Left colon (tissue), 2 donors: ENCODE measurements at regions not wholly inside any gene's neighbourhood (a gene's known extent, or its start where the extent isn't known, plus 50 kb on each side); places are given as distances from the start of the nearest gene placed in this dataset.
"Not testable (repeated sequence)": the region's sequence is repeated elsewhere in the genome, so short reads cannot be mapped to it uniquely, and the experiment has no call there.

ENCODE experiments used
- ATAC-seq: fragments of 200-7000 bp; cut with Tn5 transposase; one replicate; pipeline ENCODE4 v1.9.1; 2020; ENCODE audit warnings: mild to moderate bottlenecking, moderate library complexity
- DNase-seq, 2 donors: peaks; one replicate each; pipeline ENCODE4 v3.0.0-alpha.2; 2020
- intact Hi-C, 2 donors: fragments of 100-400 bp; cut with DNase I in 1 of 2; cut with micrococcal nuclease in 1 of 2; formaldehyde crosslinking; loops; one replicate each; pipeline versions ENCODE4 v1.11.2 to v1.14.0; 2022; cut with DNase I, micrococcal nuclease
- donor health status: DM: no; HTN: no; CAD: no.
- donor health status: DM: yes; HTN: yes; CAD: no.

DNA sequence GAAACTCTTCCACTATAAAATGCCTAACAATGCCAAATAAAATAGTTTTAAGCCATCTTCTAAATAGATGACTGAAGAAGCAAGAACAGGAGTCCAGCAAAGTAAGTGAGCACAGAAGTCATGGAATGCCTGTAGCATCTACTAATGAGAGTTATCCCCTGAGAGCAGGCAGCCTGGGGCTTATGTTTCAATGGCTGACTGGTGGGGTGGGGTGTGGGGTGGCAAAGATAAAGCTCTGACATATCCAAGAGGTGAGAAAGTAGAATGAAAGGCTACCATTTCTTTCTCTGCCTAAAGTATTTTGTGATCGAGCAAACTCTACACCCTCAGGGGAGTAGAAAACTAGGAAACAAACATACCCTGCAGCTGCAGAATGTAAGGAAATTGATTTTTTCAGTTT, 348.8 kb downstream of the TFAP2B start:
- ATAC-seq (no peak), DNase-seq (no peak)
- intact Hi-C loops = no loop called here

DNA sequence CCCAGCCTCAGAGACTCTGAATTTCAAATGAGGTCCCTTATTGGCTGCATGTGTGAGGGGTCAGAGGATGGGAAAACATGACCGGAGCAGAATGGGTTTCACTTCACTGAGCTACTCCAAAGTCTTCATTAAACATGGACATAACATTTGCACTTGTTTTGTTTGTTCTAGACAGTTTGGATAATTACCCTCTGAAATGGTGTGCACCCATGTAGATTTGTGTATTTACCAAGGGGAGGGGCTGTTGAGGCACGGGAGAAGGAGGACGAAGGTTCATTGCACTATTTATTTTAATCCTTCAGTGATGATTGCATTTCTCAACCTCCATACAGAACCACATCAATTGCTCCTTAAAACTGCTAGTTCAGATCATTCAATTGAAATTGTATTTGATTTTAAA, 364.2 kb downstream of the TFAP2B start:
- no peak for ATAC-seq
- intact Hi-C loops = no loop called here
- no peak for DNase-seq

DNA sequence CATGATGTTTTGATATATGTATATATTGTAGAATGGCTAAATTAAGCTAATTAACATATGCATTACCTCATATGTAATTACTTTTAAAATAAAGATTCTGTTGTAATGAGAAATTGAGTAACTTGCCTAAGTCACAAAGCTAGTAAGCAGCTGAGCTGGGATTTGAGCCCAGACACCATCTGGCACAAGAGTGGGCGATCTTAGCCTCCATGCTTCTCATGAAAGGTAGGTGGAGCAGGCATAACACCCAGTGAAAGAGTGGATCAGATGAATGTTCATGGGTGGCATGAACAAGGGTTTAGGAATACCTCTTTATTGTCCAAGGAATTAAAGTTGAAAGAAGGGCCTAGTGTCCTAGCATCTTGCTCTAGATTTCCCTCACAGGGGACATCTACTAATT, 365.4 kb downstream of the TFAP2B start:
- intact Hi-C loops = no loop called here
- DNase-seq (no peak), ATAC-seq (no peak)

DNA sequence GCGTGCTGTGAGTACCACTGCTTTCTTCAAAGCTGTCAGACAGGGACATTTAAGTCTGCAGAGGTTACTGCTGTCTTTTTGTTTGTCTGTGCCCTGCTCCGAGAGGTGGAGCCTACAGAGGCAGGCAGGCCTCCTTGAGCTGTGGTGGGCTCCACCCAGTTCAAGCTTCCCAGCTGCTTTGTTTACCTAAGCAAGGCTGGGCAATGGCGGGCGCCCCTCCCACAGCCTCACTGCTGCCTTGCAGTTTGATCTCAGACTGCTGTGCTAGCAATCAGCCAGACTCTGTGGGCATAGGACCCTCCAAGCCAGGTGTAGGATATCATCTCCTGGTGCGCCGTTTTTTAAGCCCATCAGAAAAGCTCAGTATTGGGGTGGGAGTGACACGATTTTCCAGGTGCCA, 374.5 kb downstream of the TFAP2B start:
- intact Hi-C loops, ATAC-seq: not testable (repeated sequence)
- peak; percentile 24 to 44 for DNase-seq

DNA sequence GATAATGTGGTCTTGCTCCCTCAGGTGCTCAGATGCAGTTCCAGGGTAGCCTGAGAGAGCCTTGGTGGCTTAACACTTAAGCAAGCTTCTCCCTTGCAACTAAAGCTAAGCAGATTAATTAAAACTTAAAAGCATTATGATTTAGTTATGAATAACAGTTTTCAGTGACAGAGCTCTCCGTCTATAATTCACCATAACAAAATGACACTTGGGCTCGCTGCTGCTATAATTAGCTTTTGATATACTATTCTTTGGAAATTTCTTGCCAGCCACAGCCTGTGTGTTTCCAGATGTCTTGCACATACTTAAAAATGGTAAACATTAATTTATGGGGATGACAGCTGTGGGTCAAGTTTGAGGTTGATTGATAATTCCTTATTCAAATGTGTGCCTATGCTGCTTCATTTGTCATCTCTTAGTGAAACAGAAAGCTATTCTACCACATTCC, 380.5 kb downstream of the TFAP2B start:
- ATAC-seq (no peak), DNase-seq (no peak)
- intact Hi-C loops = no loop called here

DNA sequence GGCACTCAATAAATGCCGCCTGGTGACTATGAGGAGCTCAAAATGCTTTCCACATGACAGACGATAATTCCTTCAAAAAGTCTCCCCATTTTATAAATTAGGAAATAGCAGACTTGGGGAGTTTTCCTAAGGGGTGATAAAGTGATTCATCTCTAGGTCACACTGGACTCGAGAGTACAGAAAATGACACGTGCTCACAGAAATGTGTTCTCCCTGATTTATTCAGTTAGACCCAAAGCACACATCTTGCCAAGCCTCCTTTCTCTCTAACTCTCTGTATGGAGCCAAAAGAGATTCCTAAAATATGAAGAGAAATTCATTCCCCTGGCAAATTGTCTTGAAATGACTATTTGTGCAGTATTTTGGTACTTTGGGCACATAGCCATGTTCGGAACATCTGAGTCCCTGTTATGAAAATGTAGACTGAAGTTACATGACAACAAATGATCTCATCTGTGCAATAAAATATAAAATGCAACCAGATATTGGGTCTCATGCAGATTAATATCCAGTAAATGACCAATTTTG, 381.1 kb downstream of the TFAP2B start:
- ATAC-seq = no peak
- intact Hi-C loops = no loop called here
- no peak for DNase-seq

DNA sequence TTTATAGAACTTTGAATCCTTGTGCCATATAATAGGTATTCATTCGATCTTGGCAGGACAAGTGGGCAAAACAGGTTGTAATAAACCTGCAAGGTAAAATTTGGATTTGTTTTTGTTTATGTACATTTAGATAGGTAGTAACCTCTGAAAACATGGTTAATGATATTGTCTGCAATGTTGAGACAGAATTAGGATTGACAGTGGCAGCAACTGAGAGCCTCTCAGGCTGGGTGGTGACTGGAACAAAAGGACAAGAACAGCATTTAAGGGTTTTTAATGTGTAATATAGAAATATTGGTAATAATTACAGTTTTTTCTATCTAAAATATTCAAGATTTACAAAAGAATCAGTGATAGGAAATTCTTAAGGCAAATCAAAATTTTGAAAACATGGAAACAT, 382.0 kb downstream of the TFAP2B start:
- no peak for ATAC-seq
- DNase-seq = no peak
- intact Hi-C loops = no loop called here

DNA sequence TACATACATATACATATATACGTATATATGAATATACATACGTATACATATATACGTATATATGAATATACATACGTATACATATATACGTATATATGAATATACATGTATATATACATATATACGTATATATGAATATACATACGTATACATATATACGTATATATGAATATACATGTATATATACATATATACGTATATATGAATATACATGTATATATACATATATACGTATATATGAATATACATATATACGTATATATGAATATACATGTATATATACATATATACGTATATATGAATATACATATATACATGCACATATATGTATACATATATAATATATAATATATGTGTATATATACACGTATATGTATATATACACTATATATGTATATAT, 384.0 kb downstream of the TFAP2B start:
- intact Hi-C loops = not testable (repeated sequence)

DNA sequence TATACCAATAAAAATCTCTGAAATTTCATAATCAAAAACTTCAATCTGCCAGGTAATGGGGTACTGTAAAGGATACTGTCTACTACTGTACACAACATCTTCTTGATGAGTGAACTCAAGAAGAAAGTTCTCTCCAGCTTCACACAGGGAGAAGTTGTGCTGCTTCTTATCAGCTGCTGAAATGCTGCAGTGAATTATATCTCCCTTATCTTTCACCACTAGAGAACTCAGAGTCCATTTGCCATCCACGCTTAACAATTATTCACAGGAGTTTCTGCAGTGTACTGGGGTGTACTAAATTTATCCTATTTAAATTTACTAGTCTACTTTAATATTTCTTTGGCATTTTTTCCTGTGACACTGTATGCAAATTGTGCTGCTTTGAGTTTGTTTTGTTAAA, 384.8 kb downstream of the TFAP2B start:
- ATAC-seq (no peak), DNase-seq (no peak)
- intact Hi-C loops = no loop called here

More for the DNA sequence above, 384.0 kb downstream of the TFAP2B start:
- DNase-seq, ATAC-seq: not testable (repeated sequence)

DNA sequence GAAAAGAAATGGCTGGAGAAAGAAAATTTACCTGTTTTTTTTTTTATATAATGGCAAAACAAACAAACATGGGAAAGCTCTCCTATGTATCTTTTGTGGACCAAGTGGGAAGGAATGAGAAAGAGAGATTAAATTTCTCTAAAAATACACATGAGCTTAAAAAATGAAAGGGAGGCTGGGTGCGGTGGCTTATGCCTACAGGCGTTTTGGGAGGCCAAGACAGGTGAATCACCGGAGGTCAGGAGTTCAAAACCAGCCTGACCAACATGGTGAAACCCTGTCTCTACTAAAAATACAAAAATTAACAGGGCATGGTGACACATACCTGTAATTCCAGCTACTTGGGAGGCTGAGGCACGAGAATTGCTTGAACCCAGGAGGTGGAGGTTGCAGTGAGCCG, 388.0 kb downstream of the TFAP2B start:
- intact Hi-C loops, ATAC-seq, DNase-seq: not testable (repeated sequence)

DNA sequence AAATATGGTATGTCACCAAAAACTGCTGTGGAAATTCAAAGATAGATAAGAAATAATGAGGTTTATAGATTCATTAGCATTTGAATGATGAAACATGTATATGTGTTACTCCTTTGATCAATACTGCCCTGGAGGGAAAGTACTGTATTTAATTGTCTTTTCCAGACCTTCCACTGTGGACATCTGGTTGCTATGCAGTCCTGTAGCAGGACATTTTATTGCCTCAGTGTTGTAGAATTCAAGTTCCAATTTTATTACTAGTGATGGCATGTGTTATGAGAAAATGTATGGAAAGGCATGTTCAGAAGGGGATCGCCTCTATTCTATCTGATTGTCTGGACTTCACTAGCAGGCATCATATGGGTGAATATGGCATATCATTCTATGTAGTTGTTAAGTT, 391.0 kb downstream of the TFAP2B start:
- intact Hi-C loops = no loop called here
- DNase-seq (no peak), ATAC-seq (no peak)

DNA sequence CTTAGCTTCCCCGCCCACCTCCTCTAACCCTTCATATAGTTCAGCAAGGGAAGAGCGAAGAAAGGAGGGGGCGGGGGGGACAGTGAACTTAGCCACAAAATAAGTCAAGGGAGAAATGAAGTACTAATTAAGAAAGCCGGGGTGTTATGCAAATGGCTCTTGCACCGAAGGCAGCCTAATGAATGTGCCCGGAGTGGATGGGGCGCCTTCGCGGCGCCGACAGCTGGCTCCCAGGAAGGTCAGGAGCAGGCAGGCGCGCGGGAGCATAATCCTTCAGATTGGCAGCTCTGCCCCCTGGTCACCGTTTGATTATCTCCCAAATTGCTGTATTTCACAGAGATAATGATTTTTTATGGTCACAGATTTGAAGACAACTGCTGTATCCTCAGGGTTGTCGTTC, 395.1 kb downstream of the TFAP2B start:
- DNase-seq (no peak), ATAC-seq (no peak)
- intact Hi-C loops = no loop called here

DNA sequence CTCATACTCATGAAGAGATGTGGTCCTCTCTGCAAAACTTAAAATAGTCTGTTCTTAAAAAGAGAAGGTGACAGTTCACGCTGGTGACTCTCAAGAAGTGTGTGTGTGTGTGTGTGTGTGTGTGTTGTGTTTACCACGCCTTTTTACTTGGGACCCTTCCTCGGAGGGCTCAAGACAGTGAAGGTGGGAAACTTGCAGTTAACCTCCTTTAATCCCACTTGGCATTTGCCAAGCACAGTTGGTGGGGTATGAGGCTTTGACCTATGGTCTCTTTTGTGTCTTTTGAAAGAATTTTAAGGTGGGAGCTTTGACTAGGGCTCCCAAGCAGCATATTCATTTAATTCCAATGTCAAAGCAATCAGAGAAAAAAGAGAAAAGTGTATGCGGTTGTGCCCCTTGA, 395.8 kb downstream of the TFAP2B start:
- ATAC-seq (no peak), DNase-seq (no peak)
- intact Hi-C loops = no loop called here

DNA sequence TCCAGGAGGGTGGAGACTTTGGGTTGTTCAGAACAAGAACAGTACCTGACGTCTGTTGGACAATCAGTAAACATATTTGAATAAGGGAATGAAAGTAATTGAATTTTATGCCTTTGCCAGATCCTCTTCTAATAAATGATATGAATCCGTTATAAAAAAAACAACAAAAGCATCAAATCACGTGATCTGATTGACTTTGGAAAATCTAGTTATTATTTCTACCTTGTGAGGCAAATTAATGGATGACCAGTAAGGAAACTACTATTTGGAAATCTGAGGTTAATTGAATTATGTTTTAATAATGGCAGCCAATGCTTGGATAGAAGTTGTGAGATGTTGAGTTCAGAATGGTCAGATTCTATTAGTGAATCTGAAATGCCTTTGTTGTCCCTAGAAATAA, 399.5 kb downstream of the TFAP2B start:
- DNase-seq (no peak), ATAC-seq (no peak)
- intact Hi-C loops = no loop called here

DNA sequence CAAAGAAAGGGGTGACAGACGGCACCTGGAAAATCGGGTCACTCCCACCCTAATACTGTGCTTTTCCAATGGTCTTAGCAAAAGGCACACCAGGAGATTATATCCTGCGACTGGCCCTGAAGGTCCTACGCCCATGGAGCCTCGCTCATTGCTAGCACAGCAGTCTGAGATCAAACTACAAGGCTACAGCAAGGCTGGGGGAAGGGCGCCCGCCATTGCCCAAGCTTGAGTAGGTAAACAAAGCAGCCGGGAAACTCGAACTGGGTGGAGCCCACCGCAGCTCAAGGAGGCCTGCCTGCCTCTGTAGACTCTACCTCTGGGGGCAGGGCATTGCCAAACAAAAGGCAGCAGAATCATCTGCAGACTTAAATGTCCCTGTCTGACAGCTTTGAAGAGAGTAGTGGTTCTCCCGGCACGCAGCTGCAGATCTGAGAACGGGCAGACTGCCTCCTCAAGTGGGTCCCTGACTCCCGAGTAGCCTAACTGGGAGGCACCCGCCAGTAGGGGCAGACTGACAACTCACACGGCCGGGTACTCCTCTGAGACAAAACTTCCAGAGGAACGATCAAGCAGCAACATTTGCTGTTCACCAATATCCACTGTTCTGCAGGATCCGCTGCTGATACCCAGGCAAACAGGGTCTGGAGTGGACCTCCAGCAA, 406.0 kb downstream of the TFAP2B start:
- ATAC-seq, intact Hi-C loops: not testable (repeated sequence)

DNA sequence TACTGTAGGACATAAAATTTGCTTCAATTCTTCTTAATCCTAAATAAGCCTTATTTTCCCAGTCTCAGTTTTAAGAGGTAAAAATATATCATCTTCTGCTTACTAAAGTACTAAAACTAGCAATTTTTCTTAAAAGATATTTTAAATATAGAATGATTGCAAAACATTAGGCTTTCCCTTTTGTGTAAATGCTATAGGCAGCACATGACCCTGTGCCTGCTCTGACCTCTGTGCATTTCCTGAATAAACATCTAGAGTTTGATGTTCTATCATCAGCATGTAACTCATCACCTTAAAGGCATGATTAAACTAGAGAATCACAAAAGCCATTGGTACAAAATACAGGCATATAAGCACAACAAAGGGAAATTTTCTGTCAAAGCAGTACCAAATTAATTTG, 422.7 kb downstream of the TFAP2B start:
- ATAC-seq (no peak), DNase-seq (no peak)
- intact Hi-C loops = no loop called here

More for the DNA sequence above, 406.0 kb downstream of the TFAP2B start:
- not testable (repeated sequence) for DNase-seq

DNA sequence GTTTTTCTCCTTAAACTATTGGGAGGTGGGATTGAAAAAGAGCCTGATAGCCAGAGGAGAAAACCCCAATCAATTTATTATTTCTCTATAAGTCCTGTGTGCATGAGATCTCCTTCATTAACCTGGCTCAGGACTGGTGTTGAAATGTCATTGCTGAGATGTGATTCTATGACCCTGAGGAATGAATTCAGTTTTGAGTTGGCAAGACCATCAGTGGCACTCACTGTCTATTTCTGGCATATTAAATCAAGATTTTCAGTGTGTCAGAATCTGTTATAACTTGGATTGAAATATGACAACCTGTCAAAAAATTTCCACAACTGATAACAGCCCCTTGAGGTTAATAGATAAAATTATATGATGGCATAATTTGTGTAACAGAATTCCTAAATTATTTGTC, 431.1 kb downstream of the TFAP2B start:
- intact Hi-C loops = no loop called here
- DNase-seq (no peak), ATAC-seq (no peak)

DNA sequence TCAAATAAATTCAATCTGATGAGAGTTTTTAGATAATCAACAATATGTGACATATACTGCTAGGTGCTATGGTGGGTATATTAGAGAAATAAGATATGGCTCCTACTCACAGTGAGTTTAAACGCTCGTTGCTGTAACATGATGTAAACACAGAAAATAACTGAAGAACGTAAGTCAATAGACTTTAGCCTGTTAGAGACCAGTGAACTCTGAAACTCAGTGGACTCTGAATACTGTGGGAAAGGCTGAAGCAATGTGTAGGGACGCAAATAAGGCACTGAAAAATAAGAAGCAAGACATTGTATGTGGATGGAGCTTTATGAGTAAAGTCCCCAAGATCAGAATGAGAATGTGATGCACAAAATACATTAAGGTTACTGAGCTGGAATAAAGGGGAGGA, 431.6 kb downstream of the TFAP2B start:
- DNase-seq = no peak
- intact Hi-C loops = no loop called here
- ATAC-seq = no peak

DNA sequence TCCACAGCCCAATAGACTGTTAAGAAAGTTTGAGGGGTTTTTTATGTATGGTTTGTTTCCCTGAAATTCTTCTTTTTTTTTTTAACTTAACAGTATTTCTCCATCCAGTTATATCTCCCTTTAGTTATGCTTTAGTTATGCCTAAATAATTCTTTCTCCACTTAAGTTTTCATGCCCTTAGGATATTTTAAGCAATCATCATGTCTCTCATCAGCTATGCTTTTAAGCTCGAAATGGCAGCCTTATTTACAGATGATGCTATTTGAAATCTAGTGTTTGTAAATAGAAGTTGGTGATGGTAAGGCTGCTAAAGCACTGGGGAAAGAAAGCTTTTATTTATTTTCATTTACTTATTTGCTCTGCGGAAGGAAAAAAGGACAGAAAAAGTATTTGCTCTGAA, 439.3 kb downstream of the TFAP2B start:
- intact Hi-C loops = no loop called here
- ATAC-seq (no peak), DNase-seq (no peak)

DNA sequence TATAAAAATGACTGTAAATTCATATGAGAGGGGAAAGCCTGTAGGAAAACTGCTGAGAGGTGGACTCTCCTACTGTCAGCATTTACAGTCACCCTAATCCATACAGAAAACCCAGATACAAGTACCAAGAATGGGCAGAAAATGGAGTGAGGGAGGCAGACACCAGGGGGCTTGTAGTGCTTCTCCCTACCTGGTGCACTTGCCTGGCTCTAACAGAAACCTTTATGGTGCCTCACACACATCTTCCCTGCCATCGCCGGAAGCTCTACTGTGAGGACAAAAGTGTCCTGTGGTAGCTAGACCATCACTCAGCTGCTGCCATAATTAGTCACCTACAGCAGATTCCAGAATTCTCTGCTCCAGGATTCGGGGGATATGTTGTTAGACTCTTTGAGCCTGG, 441.3 kb downstream of the TFAP2B start:
- intact Hi-C loops = no loop called here
- DNase-seq (no peak), ATAC-seq (no peak)

DNA sequence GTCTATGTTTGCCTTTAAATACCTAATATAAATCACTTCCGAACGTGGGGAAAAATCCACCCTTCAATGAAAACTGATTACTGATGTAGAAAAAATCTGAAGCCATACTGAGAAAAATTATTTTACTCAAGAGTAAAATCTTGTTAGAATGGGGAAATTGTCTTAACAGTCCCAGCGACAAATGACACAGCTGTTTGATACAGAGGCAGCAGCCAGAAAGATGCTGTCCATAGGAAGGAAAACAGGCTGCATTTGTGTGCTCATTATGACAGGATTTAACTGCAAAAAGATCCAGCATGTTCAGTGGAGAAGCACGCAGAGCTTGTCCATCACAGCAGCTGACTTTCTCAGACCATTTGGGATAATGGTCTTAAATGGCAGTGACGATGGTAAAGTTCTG, 443.0 kb downstream of the TFAP2B start:
- ATAC-seq (no peak), DNase-seq (no peak)
- intact Hi-C loops = no loop called here
